Ammon's horn (tissue), 1 donor: ENCODE measurements at regions not wholly inside any gene's neighbourhood (a gene's known extent, or its start where the extent isn't known, plus 50 kb on each side); places are given as distances from the start of the nearest gene placed in this dataset.

Source experiments
- DNase-seq: peaks from one replicate; pipeline ENCODE4 v3.0.0-alpha.2; 2016; ENCODE audit warnings: low spot score

- DNase-seq: no peak
Measured at GRCh38 chr2:8622924-8623465, 58.9 kb upstream of the ID2 start.

GRCh38 chr2:8623576-8623957, 58.3 kb upstream of the ID2 start:
- DNase-seq: no peak

DNA sequence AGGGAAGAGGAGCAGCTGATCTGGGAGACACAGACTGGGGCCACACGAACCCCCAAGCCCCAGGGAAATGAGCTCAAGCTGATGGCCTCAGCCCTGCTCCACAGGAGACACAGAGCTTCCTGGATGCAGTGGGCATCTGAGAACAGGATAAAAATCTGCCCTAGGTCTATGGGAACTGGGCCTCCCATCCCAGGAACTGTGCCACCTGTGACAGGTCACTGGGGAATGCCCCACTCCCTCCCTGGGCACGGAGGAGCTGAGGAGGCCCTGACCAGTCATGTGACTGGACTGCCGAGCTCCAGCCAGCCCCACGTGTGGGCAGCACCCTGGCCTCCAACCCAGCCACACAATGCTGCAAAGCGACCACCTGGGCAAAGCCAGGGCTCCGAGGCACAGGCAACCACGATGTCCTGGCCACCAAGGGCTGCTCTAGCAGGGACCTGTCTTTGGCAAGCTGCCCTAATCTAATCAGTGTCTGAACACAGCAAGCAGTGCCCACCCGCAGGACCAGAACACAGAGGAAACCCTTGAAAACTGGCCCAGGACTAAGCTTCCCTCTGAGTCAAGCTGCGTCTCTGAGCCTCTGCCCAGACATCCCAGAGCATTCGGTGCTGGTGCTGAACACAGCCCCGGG, 57.8 kb upstream of the ID2 start:
- no peak for DNase-seq

DNA sequence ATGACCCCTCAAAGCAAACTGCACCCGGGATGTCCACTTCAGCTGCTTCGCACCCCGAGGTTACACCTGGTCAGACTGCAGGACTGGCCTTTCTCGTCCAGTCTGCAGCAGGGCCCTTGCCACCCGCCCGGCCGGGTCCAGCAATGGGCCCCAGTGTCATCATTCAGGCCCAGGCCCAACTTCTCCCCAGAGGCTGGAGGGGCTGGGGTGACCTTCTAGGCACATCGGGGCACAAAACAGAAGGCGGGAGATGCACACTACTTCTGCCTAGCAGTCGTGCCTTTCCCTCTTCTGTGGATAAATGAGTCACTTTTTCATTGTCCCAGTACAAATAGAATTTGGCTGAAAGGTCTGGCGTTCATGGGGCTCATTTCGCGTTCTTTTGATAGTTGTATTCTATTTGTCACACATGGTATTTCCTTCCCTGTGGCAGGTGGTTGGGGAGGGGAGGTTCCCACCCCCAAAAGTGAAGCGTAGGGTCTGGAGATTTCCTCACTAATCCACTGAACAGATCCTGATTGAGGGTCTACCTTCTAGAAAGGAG, 56.9 kb upstream of the ID2 start:
- no peak for DNase-seq

DNA sequence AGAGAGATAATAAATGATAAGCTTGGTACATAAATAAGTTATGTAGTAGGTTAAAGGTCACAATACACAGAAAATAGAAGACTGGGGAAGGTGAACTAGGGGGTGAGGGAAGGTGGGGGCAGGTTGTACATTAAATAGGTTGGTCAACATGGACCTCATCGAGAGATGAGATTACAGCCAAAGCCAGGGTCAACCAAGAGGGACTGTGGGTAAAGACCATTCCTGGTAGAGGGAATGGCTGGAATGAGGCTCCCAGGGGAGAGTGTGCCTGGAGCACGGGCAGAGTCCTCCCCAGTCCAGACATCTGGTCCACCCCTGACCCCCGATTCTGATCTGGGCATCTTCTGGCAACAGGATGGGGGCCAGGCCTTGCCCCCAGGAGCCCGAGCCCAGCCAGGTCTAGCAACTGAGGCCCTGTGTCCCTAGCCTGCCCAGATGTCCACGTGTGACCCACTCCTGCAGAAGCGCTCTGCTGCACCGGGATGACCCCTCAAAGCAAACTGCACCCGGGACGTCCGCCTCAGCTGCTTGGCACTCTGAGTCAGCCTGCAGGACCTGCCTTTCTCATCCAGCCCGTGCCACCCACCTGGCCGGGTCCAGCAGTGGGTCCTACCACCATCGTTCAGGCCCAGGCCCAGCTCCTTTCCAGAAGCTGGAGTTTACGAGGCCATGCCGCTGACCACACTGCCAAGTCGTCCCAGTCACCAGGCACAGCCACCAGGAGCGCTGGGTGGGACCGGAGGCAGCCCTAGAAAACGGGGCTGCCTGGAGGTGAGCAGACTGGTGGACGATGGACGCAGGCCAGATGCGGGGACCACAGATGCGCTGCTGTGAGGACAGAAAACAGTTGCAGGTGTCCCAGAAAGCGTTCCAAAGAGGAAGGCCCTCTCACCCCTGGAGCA, 56.2 kb upstream of the ID2 start:
- DNase-seq: no peak

DNA sequence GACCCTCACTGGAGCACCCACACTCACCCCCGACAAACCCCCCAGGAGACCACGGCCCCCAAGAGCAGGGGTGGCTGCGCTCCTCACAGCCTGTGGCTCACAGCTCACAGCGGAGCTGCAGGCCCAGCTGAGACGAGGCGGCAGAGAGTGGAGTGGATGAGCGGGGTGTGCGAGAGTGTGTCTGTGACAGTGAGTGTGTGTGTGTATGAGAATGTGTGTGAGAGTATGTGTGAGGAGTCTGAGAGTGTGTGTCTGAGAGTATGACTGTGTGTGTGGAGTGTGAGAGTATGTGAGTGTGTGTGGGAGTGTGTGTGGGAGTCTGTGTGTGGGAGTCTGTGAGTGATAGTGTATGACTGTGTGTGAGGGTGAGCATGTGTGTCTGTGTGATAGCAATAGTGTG, 55.3 kb upstream of the ID2 start:
- DNase-seq: no peak

DNA sequence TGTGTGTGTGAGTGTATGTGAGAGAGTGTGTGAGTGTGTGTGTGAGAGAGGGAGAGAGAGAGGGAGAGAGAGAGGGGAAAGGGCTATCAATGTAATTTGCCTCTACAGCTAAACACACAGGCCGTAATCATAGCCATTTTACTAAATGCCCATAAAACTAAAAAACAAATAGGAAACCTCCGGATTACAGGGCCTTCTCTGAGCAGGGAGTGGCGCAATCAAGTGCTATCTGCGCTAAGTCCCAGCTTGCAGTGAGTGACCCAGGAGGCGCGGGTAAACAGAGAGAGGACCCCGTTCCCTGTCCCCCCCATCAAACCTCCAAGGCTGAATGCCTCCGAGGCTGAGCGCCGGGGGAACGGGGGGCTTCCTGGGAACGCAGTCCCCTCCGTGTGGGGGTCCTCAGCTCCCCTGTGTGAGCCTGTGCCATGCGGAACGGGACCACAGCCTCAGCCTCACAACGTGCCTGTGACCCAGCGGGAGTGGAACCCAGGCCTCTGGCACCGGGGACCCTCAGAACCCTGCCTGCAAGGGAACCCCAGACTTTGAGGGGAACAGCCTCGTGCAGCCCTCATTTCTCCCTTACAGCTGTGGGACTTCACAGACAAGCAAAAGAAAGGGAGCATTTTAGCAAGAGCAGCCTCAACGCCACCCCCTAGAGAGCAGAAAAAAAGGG, 54.7 kb upstream of the ID2 start:
- no peak for DNase-seq

GRCh38 chr2:8627692-8628085, 54.2 kb upstream of the ID2 start:
- no peak for DNase-seq

DNA sequence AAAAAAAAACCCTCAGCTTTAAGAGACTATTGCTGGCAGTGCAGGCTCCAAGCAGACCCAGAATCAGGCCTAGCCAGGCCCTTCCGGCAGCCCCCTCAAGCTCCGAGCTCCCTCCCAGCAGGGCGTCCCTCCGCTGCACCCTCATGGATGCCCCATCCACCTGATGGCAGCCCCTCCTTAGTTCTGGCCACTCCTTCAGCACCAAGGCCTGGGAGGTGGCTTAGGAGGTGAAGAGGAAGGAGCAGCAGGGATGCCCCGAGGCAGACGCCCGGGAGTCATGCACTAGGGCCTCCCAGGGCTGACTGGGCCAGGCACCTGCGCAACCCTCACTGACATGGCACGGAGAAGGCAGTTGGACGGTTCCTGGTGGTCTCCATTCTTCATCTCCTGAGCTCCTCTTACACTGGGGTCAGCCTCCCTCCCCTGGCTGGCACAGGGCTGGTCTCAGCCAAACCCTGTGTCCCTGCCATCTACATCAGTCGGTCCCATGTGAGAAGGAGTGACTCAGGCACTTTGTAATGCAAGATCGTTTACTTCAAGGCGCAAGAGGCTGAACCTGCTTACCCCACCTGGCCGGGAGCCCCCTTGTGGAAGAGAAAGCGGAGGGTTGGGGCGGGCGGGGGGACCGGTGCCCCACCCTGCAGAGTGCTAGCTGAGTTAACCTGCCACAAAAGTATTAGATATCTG, 53.5 kb upstream of the ID2 start:
- DNase-seq: no peak

GRCh38 chr2:8628866-8629209, 53.0 kb upstream of the ID2 start:
- no peak for DNase-seq

DNA sequence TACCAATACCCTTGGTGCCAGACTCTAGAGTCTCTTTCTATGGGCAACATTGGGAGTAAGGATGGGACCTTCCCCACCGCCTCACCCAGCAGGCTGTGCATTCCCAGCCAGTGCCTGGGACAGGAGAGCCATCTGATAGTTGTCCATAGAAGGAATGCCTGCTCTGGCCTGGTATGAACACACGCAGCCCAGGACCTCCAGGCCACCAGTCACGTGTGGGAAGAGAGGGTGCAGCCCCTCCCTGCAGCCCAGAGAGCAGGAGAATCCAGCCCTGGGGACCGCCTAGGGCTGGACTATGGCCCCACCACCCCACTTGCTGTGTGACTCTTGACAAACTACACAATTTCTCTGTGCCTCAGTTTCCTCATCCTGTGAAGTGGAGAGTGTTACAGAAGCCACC, 52.5 kb upstream of the ID2 start:
- no peak for DNase-seq

- no peak for DNase-seq
Measured at GRCh38 chr2:8630676-8631464, 51.0 kb upstream of the ID2 start.

DNA sequence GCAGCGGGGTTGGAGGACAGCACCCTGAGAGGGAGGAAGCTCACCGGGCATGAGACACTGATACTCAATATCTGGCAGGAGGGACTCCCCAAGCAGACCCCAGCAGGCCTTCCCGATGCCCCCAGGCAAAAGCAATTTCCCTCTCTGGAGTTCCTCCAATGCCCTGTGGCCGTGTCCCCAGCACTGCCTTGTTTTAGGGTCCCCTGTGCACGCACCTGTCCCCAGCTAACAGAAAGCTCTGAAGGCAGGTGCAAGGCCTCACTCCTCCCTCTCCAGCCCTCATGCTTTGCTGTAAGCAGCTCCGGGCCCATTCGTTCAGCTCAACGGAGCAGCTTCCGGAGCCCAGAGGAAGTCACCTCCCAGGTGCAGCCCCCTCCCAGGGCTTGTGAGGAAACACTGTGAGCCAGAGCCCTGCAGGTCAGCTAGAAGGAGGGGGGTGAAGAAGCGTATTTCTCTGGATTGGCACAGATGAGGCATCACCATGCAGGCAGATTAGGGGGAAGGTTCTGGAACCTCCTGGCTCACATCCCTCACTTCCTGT, 50.3 kb upstream of the ID2 start:
- no peak for DNase-seq
